A673 (cell line): ENCODE measurements at regions not wholly inside any gene's neighbourhood (a gene's known extent, or its start where the extent isn't known, plus 50 kb on each side); places are given as distances from the start of the nearest gene placed in this dataset.

ENCODE experiments used
- BruUV-seq: library from RNA; stranded (reverse); fragments of 400-500 nt; replicated peaks from 2 replicates; lab custom pipeline; 2021; lab: Mats Ljungman, UMichigan
- CTCF ChIA-PET: fragments of 300-600 bp; sonication (Branson Sonifier 250); formaldehyde crosslinking; loops from one replicate; lab custom pipeline; 2022; ENCODE audit warnings: antibody characterized with exemption; lab: Charles Lee
- POLR2A ChIA-PET: fragments of 300-600 bp; sonication (Branson Sonifier 250); formaldehyde crosslinking; loops from one replicate; lab custom pipeline; 2022; ENCODE audit warnings: antibody characterized with exemption; ENCODE audit not compliant: low non-redundant PET; lab: Charles Lee
- DNase-seq: peaks from one replicate; pipeline ENCODE4 v3.0.0-alpha.2; 2015; ENCODE audit warnings: low spot score
- H3K27ac ChIP-seq: fragments of 200-600 bp; sonication (generic); 2 replicates; pipeline ENCODE4 v1.5.1; 2016; ENCODE audit warnings: mixed run types, low read depth, mild to moderate bottlenecking, mixed read lengths, antibody characterized with exemption, low read length; ENCODE audit not compliant: poor library complexity, severe bottlenecking
- H3K27me3 ChIP-seq: fragments of 200-600 bp; sonication (generic); replicated peaks from 2 replicates; pipeline ENCODE4 v1.6.1; 2017; ENCODE audit warnings: mixed run types, low read depth, mild to moderate bottlenecking, mixed read lengths, antibody characterized with exemption, low read length; ENCODE audit not compliant: insufficient read depth, poor library complexity
- H3K36me3 ChIP-seq: fragments of 200-600 bp; sonication (generic); 2 replicates; pipeline ENCODE4 v1.6.1; 2016; ENCODE audit warnings: mixed run types, mild to moderate bottlenecking, mixed read lengths, antibody characterized with exemption, low read length; ENCODE audit not compliant: insufficient read depth, poor library complexity, severe bottlenecking
- H3K4me1 ChIP-seq: fragments of 200-600 bp; sonication (generic); 2 replicates; pipeline ENCODE4 v1.6.1; 2017; ENCODE audit warnings: mixed run types, mild to moderate bottlenecking, mixed read lengths, antibody characterized with exemption, low read length; ENCODE audit not compliant: insufficient read depth, poor library complexity, severe bottlenecking
- H3K4me3 ChIP-seq: fragments of 200-600 bp; sonication (generic); 2 replicates; pipeline ENCODE4 v1.5.1; 2016; ENCODE audit warnings: low read depth, mixed run types, mild to moderate bottlenecking, mixed read lengths, low read length; ENCODE audit not compliant: poor library complexity, severe bottlenecking
- H3K9me3 ChIP-seq: fragments of 200-600 bp; sonication (generic); 2 replicates; pipeline ENCODE4 v1.6.1; 2016; ENCODE audit warnings: mixed run types, low read depth, mild to moderate bottlenecking, mixed read lengths, antibody characterized with exemption, low read length; ENCODE audit not compliant: poor library complexity, severe bottlenecking
- CTCF ChIP-seq: fragments of 300-800, 200-600 bp; sonication (generic); conservative IDR thresholded peaks from 2 replicates; pipeline ENCODE4 v1.5.1; 2017; ENCODE audit warnings: low read depth, mild to moderate bottlenecking, antibody characterized with exemption, low read length, moderate library complexity, mixed read lengths
- EZH2 ChIP-seq: fragments of 200-600 bp; sonication (generic); IDR thresholded peaks from 2 replicates; pipeline ENCODE4 v1.6.1; 2017; ENCODE audit warnings: borderline replicate concordance, low read depth, mild to moderate bottlenecking, mixed read lengths, antibody characterized with exemption, low read length; ENCODE audit not compliant: poor library complexity, severe bottlenecking
- intact Hi-C: fragments of 100-400 bp; cut with micrococcal nuclease; formaldehyde crosslinking; loops from one replicate; pipeline ENCODE4 v1.10.0; 2022; ENCODE audit not compliant: unreplicated experiment

GRCh38 chr3:117580806-117581205 lies 871.2 kb downstream of the TUSC7 start:
- Histone ChIP-seq H3K27me3 (no peaks in the 10 kb centered on the region), H3K4me1 (no peaks in the 10 kb centered on the region), H3K27ac (no peak overlapping the region), H3K4me3 (no peak overlapping the region), H3K36me3 (no peaks in the 10 kb centered on the region), H3K9me3 (no peaks in the 10 kb centered on the region)
- intact Hi-C loops = no loop called here
- CTCF ChIA-PET = no interaction called here
- no peak for DNase-seq
- BruUV-seq = no TSS peak
- POLR2A ChIA-PET = no interaction called here
- TF ChIP-seq CTCF (no peak), EZH2 (no peak)

DNA sequence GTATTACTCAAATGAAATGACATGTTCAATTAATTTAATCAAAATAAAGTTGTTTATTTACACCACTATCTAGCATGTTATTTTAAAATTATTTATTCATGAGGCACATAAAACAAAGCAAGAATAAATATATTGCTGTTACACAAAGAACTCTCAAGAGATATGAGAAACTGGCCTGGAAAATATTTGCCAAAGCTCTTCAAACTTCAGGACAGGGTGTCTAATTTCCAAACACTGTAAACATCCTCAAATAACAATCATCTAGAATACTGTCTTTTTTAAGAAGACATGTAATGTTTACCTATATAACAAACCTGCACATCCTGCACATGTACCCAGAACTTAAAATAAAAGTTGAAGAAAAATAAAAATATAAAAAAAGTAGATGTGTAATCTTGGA lies 876.6 kb downstream of the TUSC7 start:
- ChIA-PET POLR2A (no interaction called here), CTCF (no interaction called here)
- no peak for TF ChIP-seq EZH2
- TF ChIP-seq CTCF = no peak
- H3K27ac ChIP-seq = no peak overlapping the region
- no peaks in the 10 kb centered on the region for H3K27me3 ChIP-seq
- peaks cover 9% of the 10 kb centered on the region for H3K4me1 ChIP-seq
- no peak overlapping the region for H3K4me3 ChIP-seq
- BruUV-seq = no TSS peak
- intact Hi-C loops = no loop called here
- no peak for DNase-seq
- no peaks in the 10 kb centered on the region for H3K9me3 ChIP-seq
- no peaks in the 10 kb centered on the region for H3K36me3 ChIP-seq

GRCh38 chr3:117587416-117587815 lies 877.8 kb downstream of the TUSC7 start:
- Histone ChIP-seq H3K27ac (no peak overlapping the region), H3K9me3 (no peaks in the 10 kb centered on the region), H3K36me3 (no peaks in the 10 kb centered on the region), H3K4me3 (no peak overlapping the region), H3K4me1 (peaks cover 9% of the 10 kb centered on the region), H3K27me3 (no peaks in the 10 kb centered on the region)
- no TSS peak for BruUV-seq
- POLR2A ChIA-PET = no interaction called here
- DNase-seq = no peak
- TF ChIP-seq EZH2 (no peak), CTCF (no peak)
- intact Hi-C loops = no loop called here
- CTCF ChIA-PET = no interaction called here
